ENCODE measurements at regions not wholly inside any gene's neighbourhood (a gene's known extent, or its start where the extent isn't known, plus 50 kb on each side); places are given as distances from the start of the nearest gene placed in this dataset.

DNA sequence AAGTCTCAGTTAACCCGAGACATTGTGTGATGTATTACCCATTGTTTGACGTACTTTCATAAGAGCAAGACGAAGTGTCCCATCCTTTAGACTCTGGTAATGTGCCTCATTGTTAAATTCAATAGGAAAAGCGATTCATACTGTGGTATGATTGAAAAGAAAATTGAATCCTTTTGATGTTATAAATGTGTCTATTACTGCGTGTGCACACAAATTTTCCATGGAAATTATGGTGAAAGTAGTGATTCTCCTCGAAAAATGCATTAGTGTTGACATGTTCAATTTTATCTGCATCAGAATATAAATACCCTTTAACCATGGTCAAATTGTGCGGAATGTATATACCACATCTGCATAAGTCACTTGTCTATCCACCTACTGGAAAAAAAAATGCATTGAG lies 386.8 kb downstream of the INSC start:
- ChIA-PET POLR2A (no interaction called here), CTCF (no interaction called here)
- Histone ChIP-seq H3K36me3 (ENCODE audit: insufficient read depth, low read length) (no peaks in the 10 kb centered on the region), H3K4me3 (ENCODE audit: low read length) (no peak overlapping the region), H3K27ac (ENCODE audit: low read depth in 1 of 2, low read length in 2 of 2) (no peak overlapping the region), H3K27me3 (ENCODE audit: control insufficient read depth in 1 of 2, insufficient read depth in 2 of 2, low read length in 2 of 2) (no peaks in the 10 kb centered on the region), H3K4me1 (ENCODE audit: insufficient read depth, low read length) (no peaks in the 10 kb centered on the region), H3K9me3 (ENCODE audit: control insufficient read depth in 1 of 2, insufficient read depth in 1 of 2, low read length in 2 of 2) (no peaks in the 10 kb centered on the region)
- Mint-ChIP-seq H3K27me3 (no peaks in the 10 kb centered on the region), H3K36me3 (ENCODE audit: low read depth) (no peaks in the 10 kb centered on the region), H3K4me3 (no peak overlapping the region), H3K4me1 (ENCODE audit: low read depth) (no peaks in the 10 kb centered on the region), H3K27ac (no peak overlapping the region), H3K9me3 (peaks cover 2% of the 10 kb centered on the region)
- TF ChIP-seq, protein P1, sequence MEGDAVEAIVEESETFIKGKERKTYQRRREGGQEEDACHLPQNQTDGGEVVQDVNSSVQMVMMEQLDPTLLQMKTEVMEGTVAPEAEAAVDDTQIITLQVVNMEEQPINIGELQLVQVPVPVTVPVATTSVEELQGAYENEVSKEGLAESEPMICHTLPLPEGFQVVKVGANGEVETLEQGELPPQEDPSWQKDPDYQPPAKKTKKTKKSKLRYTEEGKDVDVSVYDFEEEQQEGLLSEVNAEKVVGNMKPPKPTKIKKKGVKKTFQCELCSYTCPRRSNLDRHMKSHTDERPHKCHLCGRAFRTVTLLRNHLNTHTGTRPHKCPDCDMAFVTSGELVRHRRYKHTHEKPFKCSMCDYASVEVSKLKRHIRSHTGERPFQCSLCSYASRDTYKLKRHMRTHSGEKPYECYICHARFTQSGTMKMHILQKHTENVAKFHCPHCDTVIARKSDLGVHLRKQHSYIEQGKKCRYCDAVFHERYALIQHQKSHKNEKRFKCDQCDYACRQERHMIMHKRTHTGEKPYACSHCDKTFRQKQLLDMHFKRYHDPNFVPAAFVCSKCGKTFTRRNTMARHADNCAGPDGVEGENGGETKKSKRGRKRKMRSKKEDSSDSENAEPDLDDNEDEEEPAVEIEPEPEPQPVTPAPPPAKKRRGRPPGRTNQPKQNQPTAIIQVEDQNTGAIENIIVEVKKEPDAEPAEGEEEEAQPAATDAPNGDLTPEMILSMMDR (IDR thresholded peaks at IDR 0.05), result no peak
- intact Hi-C loops (cut with DNase I, micrococcal nuclease), result no loop called here
- ATAC-seq (ENCODE audit: poor library complexity) (no peak), DNase-seq (no peak)

DNA sequence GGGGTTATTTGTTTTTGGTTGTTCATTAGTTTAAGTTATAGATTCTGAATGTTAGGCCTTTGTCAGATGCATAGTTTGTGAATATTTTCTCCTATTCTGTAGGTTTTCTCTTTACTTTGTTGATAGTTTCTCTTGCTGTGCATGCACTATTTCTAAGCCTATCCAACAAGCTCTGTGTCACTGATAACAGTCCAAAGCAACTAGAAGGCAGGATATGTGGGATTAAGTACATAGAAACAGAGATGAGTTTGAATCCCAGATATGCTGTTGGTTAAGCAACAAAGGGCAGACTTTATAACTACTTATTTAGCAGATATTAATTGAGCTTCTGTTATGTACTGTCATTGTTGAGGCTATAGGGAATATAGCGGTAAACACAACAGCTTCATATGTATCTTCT lies 390.4 kb downstream of the INSC start:
- no peaks in the 10 kb centered on the region for H3K4me1 Mint-ChIP-seq (ENCODE audit: low read depth)
- H3K4me3 ChIP-seq (ENCODE audit: low read length), result no peak overlapping the region
- no peak overlapping the region for H3K27ac ChIP-seq (ENCODE audit: low read depth in 1 of 2, low read length in 2 of 2)
- H3K4me1 ChIP-seq (ENCODE audit: insufficient read depth, low read length), result no peaks in the 10 kb centered on the region
- TF ChIP-seq, protein P1 (IDR thresholded peaks at IDR 0.05), result no peak
- no peaks in the 10 kb centered on the region for H3K36me3 Mint-ChIP-seq (ENCODE audit: low read depth)
- POLR2A ChIA-PET, result no interaction called here
- no peaks in the 10 kb centered on the region for H3K27me3 Mint-ChIP-seq
- intact Hi-C loops (cut with DNase I, micrococcal nuclease), result no loop called here
- DNase-seq, result no peak
- no peak overlapping the region for H3K4me3 Mint-ChIP-seq
- no peak overlapping the region for H3K27ac Mint-ChIP-seq
- H3K36me3 ChIP-seq (ENCODE audit: insufficient read depth, low read length), result no peaks in the 10 kb centered on the region
- H3K9me3 Mint-ChIP-seq, result peaks cover 6% of the 10 kb centered on the region
- H3K9me3 ChIP-seq (ENCODE audit: control insufficient read depth in 1 of 2, insufficient read depth in 1 of 2, low read length in 2 of 2), result no peaks in the 10 kb centered on the region
- ATAC-seq (ENCODE audit: poor library complexity), result no peak
- CTCF ChIA-PET, result no interaction called here
- no peaks in the 10 kb centered on the region for H3K27me3 ChIP-seq (ENCODE audit: control insufficient read depth in 1 of 2, insufficient read depth in 2 of 2, low read length in 2 of 2)

DNA sequence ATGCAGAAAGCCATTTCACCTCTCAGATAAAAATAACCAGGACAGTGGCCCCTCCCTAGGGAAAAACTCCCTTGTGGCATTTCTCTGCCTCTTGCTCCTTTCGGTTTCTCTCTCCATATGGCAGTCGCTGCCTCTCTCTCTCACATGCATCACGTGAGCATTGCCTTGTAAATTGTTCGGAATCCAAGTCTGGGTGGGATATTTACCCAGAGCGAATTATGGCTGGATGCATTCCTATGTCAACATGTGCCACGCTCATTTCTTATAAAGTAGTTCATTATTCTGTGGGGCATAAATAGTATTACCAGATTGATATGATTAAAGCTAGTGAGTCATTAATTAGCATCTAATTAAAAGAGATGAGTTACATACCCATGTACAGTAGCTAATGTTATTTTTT lies 392.9 kb downstream of the INSC start:
- no peak overlapping the region for H3K4me3 Mint-ChIP-seq
- no peak for DNase-seq
- CTCF ChIA-PET, result no interaction called here
- Histone ChIP-seq H3K4me3 (ENCODE audit: low read length) (no peak overlapping the region), H3K36me3 (ENCODE audit: insufficient read depth, low read length) (no peaks in the 10 kb centered on the region), H3K4me1 (ENCODE audit: insufficient read depth, low read length) (no peaks in the 10 kb centered on the region), H3K27me3 (ENCODE audit: control insufficient read depth in 1 of 2, insufficient read depth in 2 of 2, low read length in 2 of 2) (no peaks in the 10 kb centered on the region), H3K27ac (ENCODE audit: low read depth in 1 of 2, low read length in 2 of 2) (no peak overlapping the region), H3K9me3 (ENCODE audit: control insufficient read depth in 1 of 2, insufficient read depth in 1 of 2, low read length in 2 of 2) (no peaks in the 10 kb centered on the region)
- no peaks in the 10 kb centered on the region for H3K4me1 Mint-ChIP-seq (ENCODE audit: low read depth)
- H3K36me3 Mint-ChIP-seq (ENCODE audit: low read depth), result no peaks in the 10 kb centered on the region
- H3K27ac Mint-ChIP-seq, result no peak overlapping the region
- peaks cover 6% of the 10 kb centered on the region for H3K9me3 Mint-ChIP-seq
- TF ChIP-seq, protein P1 (IDR thresholded peaks at IDR 0.05), result no peak
- POLR2A ChIA-PET, result no interaction called here
- intact Hi-C loops (cut with DNase I, micrococcal nuclease), result no loop called here
- no peaks in the 10 kb centered on the region for H3K27me3 Mint-ChIP-seq
- no peak for ATAC-seq (ENCODE audit: poor library complexity)
